ENCODE measurements at regions not wholly inside any gene's neighbourhood (a gene's known extent, or its start where the extent isn't known, plus 50 kb on each side); places are given as distances from the start of the nearest gene placed in this dataset.
"Not testable (repeated sequence)": the region's sequence is repeated elsewhere in the genome, so short reads cannot be mapped to it uniquely, and the experiment has no call there.

GRCh38 chrX:92586643-92587042, 807.5 kb downstream of the PCDH11X start:
- TF ChIP-seq, protein P1, sequence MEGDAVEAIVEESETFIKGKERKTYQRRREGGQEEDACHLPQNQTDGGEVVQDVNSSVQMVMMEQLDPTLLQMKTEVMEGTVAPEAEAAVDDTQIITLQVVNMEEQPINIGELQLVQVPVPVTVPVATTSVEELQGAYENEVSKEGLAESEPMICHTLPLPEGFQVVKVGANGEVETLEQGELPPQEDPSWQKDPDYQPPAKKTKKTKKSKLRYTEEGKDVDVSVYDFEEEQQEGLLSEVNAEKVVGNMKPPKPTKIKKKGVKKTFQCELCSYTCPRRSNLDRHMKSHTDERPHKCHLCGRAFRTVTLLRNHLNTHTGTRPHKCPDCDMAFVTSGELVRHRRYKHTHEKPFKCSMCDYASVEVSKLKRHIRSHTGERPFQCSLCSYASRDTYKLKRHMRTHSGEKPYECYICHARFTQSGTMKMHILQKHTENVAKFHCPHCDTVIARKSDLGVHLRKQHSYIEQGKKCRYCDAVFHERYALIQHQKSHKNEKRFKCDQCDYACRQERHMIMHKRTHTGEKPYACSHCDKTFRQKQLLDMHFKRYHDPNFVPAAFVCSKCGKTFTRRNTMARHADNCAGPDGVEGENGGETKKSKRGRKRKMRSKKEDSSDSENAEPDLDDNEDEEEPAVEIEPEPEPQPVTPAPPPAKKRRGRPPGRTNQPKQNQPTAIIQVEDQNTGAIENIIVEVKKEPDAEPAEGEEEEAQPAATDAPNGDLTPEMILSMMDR (IDR thresholded peaks at IDR 0.05): not testable (repeated sequence)
- not testable (repeated sequence) for TF ChIP-seq POLR2A (IDR thresholded peaks at IDR 0.05)
